ENCODE measurements at regions not wholly inside any gene's neighbourhood (a gene's known extent, or its start where the extent isn't known, plus 50 kb on each side); places are given as distances from the start of the nearest gene placed in this dataset.

- no peaks in the 10 kb centered on the region for H3K4me1 ChIP-seq (ENCODE audit: control insufficient read depth in 1 of 2, insufficient read depth in 2 of 2, low read length in 2 of 2)
- RAD21 ChIA-PET (ENCODE audit: low non-redundant PET in 1 of 2, low total read pairs in 2 of 2, uncharacterized antibody in 2 of 2, unreplicated experiment in 2 of 2), result no interaction called here
- no peak overlapping the region for H3K4me3 ChIP-seq (replicated peaks in 1 of 2; ENCODE audit: low read depth in 1 of 2, low read length in 2 of 2)
- TF ChIP-seq, protein P1, sequence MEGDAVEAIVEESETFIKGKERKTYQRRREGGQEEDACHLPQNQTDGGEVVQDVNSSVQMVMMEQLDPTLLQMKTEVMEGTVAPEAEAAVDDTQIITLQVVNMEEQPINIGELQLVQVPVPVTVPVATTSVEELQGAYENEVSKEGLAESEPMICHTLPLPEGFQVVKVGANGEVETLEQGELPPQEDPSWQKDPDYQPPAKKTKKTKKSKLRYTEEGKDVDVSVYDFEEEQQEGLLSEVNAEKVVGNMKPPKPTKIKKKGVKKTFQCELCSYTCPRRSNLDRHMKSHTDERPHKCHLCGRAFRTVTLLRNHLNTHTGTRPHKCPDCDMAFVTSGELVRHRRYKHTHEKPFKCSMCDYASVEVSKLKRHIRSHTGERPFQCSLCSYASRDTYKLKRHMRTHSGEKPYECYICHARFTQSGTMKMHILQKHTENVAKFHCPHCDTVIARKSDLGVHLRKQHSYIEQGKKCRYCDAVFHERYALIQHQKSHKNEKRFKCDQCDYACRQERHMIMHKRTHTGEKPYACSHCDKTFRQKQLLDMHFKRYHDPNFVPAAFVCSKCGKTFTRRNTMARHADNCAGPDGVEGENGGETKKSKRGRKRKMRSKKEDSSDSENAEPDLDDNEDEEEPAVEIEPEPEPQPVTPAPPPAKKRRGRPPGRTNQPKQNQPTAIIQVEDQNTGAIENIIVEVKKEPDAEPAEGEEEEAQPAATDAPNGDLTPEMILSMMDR (IDR thresholded peaks at IDR 0.05 in 2 of 3, conservative IDR thresholded peaks at IDR 0.05 in 1 of 3; ENCODE audit: borderline replicate concordance in 1 of 3, insufficient read depth in 1 of 3, low read depth in 2 of 3, low read length in 2 of 3), result peak in 2 of 3 experiments; percentile 22 to 42; a peak in 3 of 6 replicates
- TF ChIP-seq SRF (IDR thresholded peaks at IDR 0.05; ENCODE audit: low read depth) (no peak), CEBPB (IDR thresholded peaks at IDR 0.05; ENCODE audit: low read depth) (no peak), SIN3A (IDR thresholded peaks at IDR 0.05; ENCODE audit: low read depth) (no peak), ATF3 (IDR thresholded peaks at IDR 0.05) (no peak), RAD21 (IDR thresholded peaks at IDR 0.05; ENCODE audit: low read depth) (peak; percentile 44), EGR1 (IDR thresholded peaks at IDR 0.05; ENCODE audit: low read depth) (no peak)
- TF ChIP-seq, protein P2, sequence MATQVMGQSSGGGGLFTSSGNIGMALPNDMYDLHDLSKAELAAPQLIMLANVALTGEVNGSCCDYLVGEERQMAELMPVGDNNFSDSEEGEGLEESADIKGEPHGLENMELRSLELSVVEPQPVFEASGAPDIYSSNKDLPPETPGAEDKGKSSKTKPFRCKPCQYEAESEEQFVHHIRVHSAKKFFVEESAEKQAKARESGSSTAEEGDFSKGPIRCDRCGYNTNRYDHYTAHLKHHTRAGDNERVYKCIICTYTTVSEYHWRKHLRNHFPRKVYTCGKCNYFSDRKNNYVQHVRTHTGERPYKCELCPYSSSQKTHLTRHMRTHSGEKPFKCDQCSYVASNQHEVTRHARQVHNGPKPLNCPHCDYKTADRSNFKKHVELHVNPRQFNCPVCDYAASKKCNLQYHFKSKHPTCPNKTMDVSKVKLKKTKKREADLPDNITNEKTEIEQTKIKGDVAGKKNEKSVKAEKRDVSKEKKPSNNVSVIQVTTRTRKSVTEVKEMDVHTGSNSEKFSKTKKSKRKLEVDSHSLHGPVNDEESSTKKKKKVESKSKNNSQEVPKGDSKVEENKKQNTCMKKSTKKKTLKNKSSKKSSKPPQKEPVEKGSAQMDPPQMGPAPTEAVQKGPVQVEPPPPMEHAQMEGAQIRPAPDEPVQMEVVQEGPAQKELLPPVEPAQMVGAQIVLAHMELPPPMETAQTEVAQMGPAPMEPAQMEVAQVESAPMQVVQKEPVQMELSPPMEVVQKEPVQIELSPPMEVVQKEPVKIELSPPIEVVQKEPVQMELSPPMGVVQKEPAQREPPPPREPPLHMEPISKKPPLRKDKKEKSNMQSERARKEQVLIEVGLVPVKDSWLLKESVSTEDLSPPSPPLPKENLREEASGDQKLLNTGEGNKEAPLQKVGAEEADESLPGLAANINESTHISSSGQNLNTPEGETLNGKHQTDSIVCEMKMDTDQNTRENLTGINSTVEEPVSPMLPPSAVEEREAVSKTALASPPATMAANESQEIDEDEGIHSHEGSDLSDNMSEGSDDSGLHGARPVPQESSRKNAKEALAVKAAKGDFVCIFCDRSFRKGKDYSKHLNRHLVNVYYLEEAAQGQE (IDR thresholded peaks at IDR 0.05; ENCODE audit: low read depth), result no peak
- POLR2A ChIA-PET, result no interaction called here
- H2AFZ ChIP-seq (ENCODE audit: low read depth, low read length, poor library complexity, severe bottlenecking), result no peak overlapping the region
- no peak overlapping the region for H3K4me2 ChIP-seq (ENCODE audit: low read length)
- H3K9ac ChIP-seq (ENCODE audit: low read length), result no peak overlapping the region
- DNase-seq (ENCODE audit: low read depth, low spot score) (no peak), ATAC-seq (peak; percentile 84)
- H3K9me3 ChIP-seq (ENCODE audit: control insufficient read depth in 1 of 2, insufficient read depth in 1 of 2, low read depth in 1 of 2, low read length in 2 of 2), result no peaks in the 10 kb centered on the region
- no peaks in the 10 kb centered on the region for H3K36me3 ChIP-seq (ENCODE audit: control insufficient read depth in 1 of 2, insufficient read depth in 2 of 2, low read length in 2 of 2)
- H4K20me1 ChIP-seq (ENCODE audit: insufficient read depth), result no peaks in the 10 kb centered on the region
- CTCF ChIA-PET, result interaction anchor here (1.7 kb wide), 1 partner anchor 8 kb away, joined by 3 read pairs; no protein-coding TSS in a partner anchor
- BruUV-seq (replicated peaks), result no TSS peak
- no peaks in the 10 kb centered on the region for H3K9me2 ChIP-seq (ENCODE audit: insufficient read depth)
- peaks cover 8% of the 10 kb centered on the region; the same call in 1 of the 2 replicates for H3K27me3 ChIP-seq (ENCODE audit: insufficient read depth, low read length)
- H3K27ac ChIP-seq (ENCODE audit: low read depth, low read length), result no peak overlapping the region
- intact Hi-C loops (cut with micrococcal nuclease), result no loop called here
- H3K79me2 ChIP-seq (ENCODE audit: insufficient read depth, low read length), result no peaks in the 10 kb centered on the region
Observed at GRCh38 chr10:44853148-44853734, 57.9 kb upstream of the TMEM72 start.

Data from HCT116 (cell line).